ENCODE measurements at regions not wholly inside any gene's neighbourhood (a gene's known extent, or its start where the extent isn't known, plus 50 kb on each side); places are given as distances from the start of the nearest gene placed in this dataset.
A peak's percentile ranks its signal among the peaks of the same experiment; 100 is the strongest.

DNA sequence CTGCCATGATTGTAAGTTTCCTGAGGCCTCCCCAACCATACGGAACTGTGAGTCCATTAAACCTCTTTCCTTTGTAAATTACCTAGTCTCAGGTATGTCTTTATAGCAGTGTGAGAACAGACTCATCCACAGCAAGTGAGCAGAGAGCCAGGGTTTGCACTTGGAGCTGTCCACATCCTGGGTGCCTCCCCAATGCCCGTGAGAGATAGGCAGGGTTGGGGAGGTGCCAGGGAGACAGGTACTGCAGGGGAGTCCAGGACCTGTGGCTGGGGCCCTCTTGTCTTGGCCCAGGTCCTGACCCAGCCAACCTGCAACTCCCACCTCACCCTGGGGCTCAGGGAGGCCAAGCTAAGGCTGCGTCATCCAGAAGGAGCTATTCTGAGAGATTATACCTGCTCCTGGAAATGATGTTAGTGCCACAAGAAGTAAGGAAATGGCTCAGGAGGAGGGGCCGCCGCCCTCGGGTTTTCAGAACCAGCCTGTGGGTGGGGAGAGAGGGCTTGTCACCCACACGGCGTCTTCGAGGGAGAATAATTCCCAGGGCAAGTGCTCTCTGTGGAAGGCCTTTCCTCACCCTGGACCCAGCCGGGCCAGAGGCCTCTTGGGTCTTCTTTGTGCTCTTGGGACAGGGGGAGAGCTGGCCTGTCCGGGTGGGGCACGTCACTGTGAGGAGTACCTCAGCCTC is 66.5 kb downstream of the ADRA2C start:
- no peak for DNase-seq

GRCh38 chr4:3833326-3833989 is 67.3 kb downstream of the ADRA2C start:
- DNase-seq: no peak

DNA sequence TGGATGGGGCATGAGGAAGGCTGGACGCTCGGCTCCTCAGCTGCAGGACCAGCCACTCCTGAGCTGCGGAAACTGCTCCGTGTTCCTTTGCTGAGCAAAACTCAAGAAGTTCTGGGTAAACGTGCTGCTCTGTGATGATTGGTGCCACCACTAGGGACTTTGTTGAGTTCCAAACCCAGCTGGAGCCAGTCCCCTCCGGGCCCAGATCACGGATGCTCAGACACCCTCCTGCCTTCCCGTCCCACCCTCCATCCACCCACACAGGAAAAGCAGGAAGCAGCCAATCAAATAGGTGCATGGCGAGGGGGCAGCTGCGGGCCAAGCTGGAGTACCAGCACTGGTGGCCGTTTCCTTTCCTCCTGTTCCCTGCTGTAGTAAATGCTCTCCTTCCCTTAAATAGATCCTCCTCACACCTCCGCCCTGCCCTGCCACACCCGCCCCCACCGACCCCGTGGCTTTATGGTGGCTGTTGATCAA is 68.0 kb downstream of the ADRA2C start:
- DNase-seq: no peak

DNA sequence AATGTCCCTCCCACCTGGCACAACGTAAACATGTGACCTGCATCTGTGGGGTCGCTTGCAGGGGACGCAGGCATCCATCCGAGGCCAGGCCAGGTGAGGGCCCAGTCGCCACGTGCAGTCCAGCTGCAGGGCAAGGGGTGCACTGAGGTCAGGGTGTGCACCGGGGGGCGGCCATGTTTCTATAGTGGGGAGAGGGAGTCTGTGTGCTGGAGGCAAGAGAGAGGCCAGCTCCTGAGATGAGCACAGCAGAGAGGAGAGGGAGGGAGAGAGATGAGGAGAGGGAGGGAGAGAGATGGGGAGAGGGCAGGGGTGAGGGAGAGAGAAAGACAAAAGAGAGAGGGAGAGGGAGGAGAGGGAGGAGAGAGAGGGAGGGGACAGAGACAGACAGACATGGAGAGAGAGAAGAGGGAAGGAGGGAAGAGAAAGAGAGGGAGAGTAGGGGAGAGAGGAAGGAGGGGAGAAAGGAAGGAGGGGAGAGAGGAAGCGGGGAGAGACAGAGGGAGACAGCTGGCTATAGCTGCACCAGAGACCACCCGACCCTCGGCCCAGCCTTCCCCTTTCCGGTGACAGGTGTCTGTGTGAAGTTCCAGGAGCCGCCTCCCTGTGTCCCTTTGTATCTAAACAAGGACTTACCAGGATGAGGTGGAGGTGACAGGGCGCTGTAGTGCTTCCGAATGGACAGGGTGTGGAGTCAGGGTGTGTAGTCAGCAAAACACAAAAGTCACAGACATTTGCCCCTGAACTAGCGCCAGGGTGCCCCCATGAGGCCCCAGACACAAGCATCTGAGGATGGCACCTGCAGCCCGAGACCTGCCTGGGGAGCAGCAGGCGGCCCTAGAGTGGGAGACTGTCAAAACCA is 68.7 kb downstream of the ADRA2C start:
- DNase-seq: no peak

DNA sequence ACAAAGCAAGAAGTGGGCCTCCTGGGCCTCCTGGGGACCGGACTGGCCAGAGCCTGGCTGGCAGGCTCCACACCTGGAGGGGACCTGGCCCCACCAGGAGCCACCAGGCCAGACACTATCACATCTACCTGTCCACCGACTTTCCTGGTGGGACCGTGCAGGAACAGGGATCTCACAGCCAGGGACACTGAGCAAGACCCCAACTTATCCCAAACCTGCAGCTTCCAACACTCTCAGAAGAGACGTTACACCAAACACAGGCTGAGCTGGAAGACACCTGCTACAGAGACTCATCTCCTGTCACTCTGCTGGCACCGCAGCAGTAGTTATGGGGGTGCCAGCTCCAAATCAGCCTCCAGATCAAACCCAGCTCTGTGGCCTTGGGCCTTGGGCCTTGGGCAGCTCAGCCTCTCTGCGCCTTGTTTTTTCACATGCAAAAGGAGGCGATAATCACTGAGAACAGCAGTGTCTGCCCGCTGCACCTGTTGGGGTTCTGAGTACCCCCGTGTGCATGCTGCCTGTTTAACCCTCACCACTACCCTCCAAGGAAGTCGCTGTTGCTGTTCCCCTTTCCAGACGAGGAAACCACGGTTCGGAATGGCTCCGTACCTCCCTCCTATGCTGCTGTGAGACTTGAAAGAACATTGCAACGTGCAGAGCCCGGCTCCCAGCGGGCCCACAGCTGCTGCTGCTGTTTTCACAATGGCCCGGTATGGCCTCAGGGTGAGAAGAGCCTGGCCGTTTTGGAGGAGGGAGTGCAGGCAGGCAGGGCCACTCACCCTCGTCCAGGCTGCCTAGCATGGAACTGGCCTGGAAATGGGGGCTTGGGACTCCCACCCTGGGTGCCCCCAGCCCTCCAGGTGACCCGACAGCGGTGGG is 69.6 kb downstream of the ADRA2C start:
- DNase-seq: no peak

DNA sequence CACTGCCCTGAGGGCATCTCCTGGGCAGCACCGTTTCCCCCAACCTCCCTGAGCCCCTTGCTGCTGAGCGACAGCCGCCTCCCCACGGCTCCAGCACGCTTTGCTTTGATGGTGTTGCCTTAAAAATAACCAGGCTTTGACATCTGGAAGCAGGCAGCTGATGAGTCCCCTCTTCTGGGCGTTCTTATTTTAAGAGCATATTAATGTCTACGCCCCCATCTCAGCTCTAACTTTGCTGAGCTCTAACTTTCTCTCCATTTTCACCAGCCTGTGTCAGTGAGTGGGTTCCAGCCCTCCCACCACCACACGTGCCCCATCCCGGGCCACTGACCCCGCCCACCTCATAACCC is 70.2 kb downstream of the ADRA2C start:
- DNase-seq: no peak

GRCh38 chr4:3836756-3837601 is 70.8 kb downstream of the ADRA2C start:
- DNase-seq: no peak

DNA sequence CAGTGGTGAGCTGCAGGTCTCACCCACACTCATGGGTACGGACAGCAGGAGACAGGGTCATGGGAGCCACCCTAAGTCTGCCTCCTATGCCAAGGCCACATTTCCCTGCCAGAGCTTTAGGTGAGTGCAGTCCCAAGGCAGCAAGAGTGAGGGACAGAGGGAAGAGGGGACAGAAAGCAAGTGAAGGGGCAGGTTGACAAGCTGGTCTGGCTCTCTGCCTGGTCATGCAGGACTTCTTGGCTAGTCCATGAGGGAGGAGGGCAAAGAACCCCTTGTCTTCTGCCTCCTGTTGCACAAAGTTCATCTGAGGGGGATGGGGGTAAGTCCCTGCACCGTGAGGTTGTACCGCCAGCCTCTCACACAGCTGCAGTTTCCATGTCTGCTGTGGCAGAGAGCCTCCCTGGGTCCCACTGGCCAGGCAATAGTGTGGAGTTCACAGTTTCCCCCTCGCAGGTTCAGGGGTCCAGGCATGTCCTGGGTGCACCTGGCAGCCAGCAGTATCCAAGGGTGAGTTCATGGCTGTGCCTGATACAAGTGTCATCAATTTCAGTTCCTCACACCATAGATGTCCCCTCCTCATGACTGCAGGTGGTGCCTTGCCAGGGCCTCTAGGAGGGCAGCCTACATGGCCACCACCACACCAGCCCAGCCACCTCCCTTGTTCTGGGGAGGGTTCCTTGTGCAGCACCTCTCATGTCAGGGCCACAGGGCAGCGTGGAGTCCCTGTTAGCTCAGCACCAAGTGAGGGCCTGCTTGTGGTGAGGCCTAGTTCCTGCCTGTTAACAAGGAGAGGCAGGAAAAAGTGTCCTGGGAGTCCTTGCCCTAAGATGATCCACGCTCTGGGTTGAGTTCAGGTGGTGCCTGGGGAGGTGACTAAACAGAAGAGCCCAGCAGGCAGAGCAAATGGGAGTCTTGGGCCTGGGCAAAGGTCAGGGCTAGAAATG is 72.5 kb downstream of the ADRA2C start:
- DNase-seq: no peak

DNA sequence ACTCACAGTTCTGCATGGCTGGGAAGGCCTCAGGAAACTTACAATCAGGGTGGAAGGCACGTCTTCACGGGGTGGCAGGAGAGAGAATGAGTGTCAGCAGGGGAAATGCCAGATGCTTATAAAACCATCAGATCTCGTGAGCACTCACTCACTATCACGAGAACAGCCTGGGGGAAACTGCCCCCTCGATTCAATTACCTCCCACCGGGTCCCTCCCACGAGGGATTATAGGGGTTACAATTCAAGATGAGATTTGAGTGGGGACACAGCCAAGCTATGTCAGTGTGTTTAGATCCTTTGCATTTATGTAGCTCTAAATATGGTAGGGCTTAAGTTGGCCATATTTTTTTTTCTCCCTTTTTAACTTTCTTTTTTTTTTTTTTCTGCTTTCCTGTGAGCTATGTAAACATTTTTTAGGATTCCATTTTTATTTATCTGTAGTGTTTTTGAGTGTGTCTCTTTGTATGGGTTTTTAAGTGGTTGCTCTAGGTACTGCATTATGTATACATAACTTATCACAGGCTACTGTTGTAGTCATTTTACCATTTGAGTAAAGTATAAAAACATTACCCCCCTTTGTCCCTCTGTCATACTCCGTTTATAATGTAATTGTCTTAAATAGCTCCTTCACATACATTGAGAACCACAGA is 79.0 kb downstream of the ADRA2C start:
- DNase-seq: no peak

GRCh38 chr4:3845744-3846429 is 79.7 kb downstream of the ADRA2C start:
- DNase-seq: no peak

- DNase-seq: no peak
Measured at GRCh38 chr4:3847211-3847940, 81.2 kb downstream of the ADRA2C start.

- no peak for DNase-seq
Measured at GRCh38 chr4:3848323-3848722, 82.1 kb downstream of the ADRA2C start.

DNA sequence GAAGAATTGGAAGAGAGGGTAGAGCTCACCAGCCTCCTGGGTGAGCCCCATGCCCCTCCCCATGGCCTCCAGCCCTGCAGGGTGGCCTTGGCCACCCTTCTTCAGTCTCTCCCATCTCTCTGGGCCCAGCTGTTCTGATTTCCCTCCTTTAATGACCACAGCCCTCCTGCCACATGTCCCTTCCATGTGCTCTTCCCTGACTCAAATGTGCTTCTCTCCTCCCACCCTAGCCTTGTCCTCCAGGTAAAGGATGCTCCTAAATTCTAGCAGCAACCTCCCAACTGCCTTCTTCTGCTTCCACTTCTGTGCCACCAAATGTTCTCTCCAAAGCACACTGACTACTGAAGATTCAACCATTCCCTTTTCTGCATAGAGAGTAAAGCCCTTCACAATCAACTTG is 83.0 kb downstream of the ADRA2C start:
- no peak for DNase-seq

GRCh38 chr4:3850128-3850527 is 83.9 kb downstream of the ADRA2C start:
- DNase-seq: no peak

- DNase-seq: no peak
Measured at GRCh38 chr4:3851211-3851610, 85.0 kb downstream of the ADRA2C start.

DNA sequence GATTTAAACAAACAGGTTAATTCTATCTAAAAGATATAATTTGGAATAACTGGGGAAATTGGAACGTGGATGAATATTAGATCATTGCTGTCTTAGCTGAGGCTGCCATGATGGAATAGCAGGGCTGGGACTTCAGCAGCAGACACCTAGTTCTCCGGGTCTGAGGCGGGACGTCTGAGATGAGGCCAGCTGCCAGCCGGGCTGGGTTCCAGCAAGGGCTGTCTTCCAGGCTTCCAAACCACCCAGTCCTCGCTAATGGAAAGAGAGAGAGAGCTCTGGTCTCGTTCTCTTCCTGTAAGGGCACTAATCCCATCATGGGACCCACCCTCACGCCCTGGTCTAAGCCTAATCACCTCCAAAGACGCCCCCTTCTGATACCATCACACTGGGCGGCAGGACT is 85.7 kb downstream of the ADRA2C start:
- peak; percentile 1 for DNase-seq

- no peak for DNase-seq
Measured at GRCh38 chr4:3852309-3852708, 86.1 kb downstream of the ADRA2C start.

DNA sequence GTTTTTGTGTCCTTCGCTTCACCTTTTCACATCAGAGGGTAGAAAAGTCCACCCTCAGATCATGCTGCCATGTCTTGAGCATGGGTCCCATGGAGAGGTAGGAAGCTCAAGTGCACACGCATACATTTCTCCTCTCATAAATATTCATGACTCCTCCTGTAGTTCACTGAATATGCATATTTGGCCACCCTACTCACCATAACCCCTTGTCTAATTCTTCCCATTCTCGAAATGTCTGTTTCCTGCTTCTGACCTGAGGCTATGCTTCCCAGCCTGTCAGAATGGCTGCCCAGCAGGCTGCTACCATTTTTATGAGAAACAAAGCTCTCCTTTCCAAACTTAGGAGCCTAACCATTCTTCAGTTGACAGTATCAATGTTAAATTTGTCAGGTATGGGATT is 86.5 kb downstream of the ADRA2C start:
- no peak for DNase-seq
